ENCODE measurements at regions not wholly inside any gene's neighbourhood (a gene's known extent, or its start where the extent isn't known, plus 50 kb on each side); places are given as distances from the start of the nearest gene placed in this dataset.

GRCh38 chr14:62001963-62002362 is 239.7 kb downstream of the SNAPC1 start:
- Histone ChIP-seq H3K9me3 (ENCODE audit: control extremely low read depth in 1 of 5, control insufficient read depth in 4 of 5, insufficient read depth in 2 of 5, low read depth in 1 of 5, low read length in 4 of 5) (peaks cover 0 to 4% (median 0%) of the 10 kb centered on the region in 5 experiments), H3K27ac (ENCODE audit: insufficient read depth in 1 of 2, low read depth in 1 of 2, low read length in 2 of 2, poor library complexity in 1 of 2, severe bottlenecking in 2 of 2) (no peak overlapping the region), H3K4me3 (ENCODE audit: control insufficient read depth in 1 of 7, extremely low read depth in 1 of 7, insufficient read depth in 4 of 7, low read depth in 2 of 7, low read length in 6 of 7) (no peak overlapping the region), H3K36me3 (ENCODE audit: control insufficient read depth in 4 of 4, insufficient read depth in 4 of 4, low read length in 3 of 4) (no peaks in the 10 kb centered on the region), H3K27me3 (replicated peaks in 2 of 5; ENCODE audit: control insufficient read depth in 4 of 5, insufficient read depth in 5 of 5, low read length in 4 of 5) (peaks cover 0 to 3% (median 0%) of the 10 kb centered on the region in 5 experiments), H3K4me1 (ENCODE audit: control extremely low read depth in 1 of 4, control insufficient read depth in 4 of 4, insufficient read depth in 4 of 4, low read length in 3 of 4) (no peaks in the 10 kb centered on the region)
- POLR2A ChIA-PET: no interaction called here
- DNase-seq: no peak
- WGBS (ENCODE audit: insufficient coverage): 100% methylated on average over 2 of the region's 2 CpGs
- CTCF ChIA-PET: no interaction called here

GRCh38 chr14:62002642-62003041 is 240.4 kb downstream of the SNAPC1 start:
- ChIA-PET POLR2A (no interaction called here), CTCF (no interaction called here)
- H3K36me3 ChIP-seq (ENCODE audit: control insufficient read depth in 4 of 4, insufficient read depth in 4 of 4, low read length in 3 of 4): no peaks in the 10 kb centered on the region
- peaks cover 0 to 3% (median 0%) of the 10 kb centered on the region in 5 experiments for H3K27me3 ChIP-seq (replicated peaks in 2 of 5; ENCODE audit: control insufficient read depth in 4 of 5, insufficient read depth in 5 of 5, low read length in 4 of 5)
- H3K4me3 ChIP-seq (ENCODE audit: control insufficient read depth in 1 of 7, extremely low read depth in 1 of 7, insufficient read depth in 4 of 7, low read depth in 2 of 7, low read length in 6 of 7): no peak overlapping the region
- H3K4me1 ChIP-seq (ENCODE audit: control extremely low read depth in 1 of 4, control insufficient read depth in 4 of 4, insufficient read depth in 4 of 4, low read length in 3 of 4): no peaks in the 10 kb centered on the region
- H3K9me3 ChIP-seq (ENCODE audit: control extremely low read depth in 1 of 5, control insufficient read depth in 4 of 5, insufficient read depth in 2 of 5, low read depth in 1 of 5, low read length in 4 of 5): peaks cover 0 to 4% (median 0%) of the 10 kb centered on the region in 5 experiments
- WGBS (ENCODE audit: insufficient coverage): 100% methylated on average over 1 of the region's 1 CpG
- DNase-seq: peak in 2 of 3 donors; percentile 15 to 35
- no peak overlapping the region for H3K27ac ChIP-seq (ENCODE audit: insufficient read depth in 1 of 2, low read depth in 1 of 2, low read length in 2 of 2, poor library complexity in 1 of 2, severe bottlenecking in 2 of 2)

GRCh38 chr14:62003701-62004100 is 241.5 kb downstream of the SNAPC1 start:
- no peak overlapping the region for H3K27ac ChIP-seq (ENCODE audit: insufficient read depth in 1 of 2, low read depth in 1 of 2, low read length in 2 of 2, poor library complexity in 1 of 2, severe bottlenecking in 2 of 2)
- POLR2A ChIA-PET: no interaction called here
- WGBS (ENCODE audit: insufficient coverage): 83% methylated on average over 2 of the region's 2 CpGs

GRCh38 chr14:62006116-62006731 is 244.0 kb downstream of the SNAPC1 start:
- Histone ChIP-seq H3K27me3 (replicated peaks in 2 of 5; ENCODE audit: control insufficient read depth in 4 of 5, insufficient read depth in 5 of 5, low read length in 4 of 5) (peaks cover 0 to 3% (median 0%) of the 10 kb centered on the region in 5 experiments), H3K4me3 (ENCODE audit: control insufficient read depth in 1 of 7, extremely low read depth in 1 of 7, insufficient read depth in 4 of 7, low read depth in 2 of 7, low read length in 6 of 7) (no peak overlapping the region), H3K27ac (ENCODE audit: insufficient read depth in 1 of 2, low read depth in 1 of 2, low read length in 2 of 2, poor library complexity in 1 of 2, severe bottlenecking in 2 of 2) (no peak overlapping the region), H3K9me3 (ENCODE audit: control extremely low read depth in 1 of 5, control insufficient read depth in 4 of 5, insufficient read depth in 2 of 5, low read depth in 1 of 5, low read length in 4 of 5) (peaks cover 0 to 4% (median 0%) of the 10 kb centered on the region in 5 experiments), H3K36me3 (ENCODE audit: control insufficient read depth in 4 of 4, insufficient read depth in 4 of 4, low read length in 3 of 4) (no peaks in the 10 kb centered on the region), H3K4me1 (ENCODE audit: control extremely low read depth in 1 of 4, control insufficient read depth in 4 of 4, insufficient read depth in 4 of 4, low read length in 3 of 4) (no peaks in the 10 kb centered on the region)
- 100% methylated on average over 1 of the region's 6 CpGs for WGBS (ENCODE audit: insufficient coverage)
- DNase-seq: no peak
- CTCF ChIA-PET: no interaction called here
- POLR2A ChIA-PET: no interaction called here

More at GRCh38 chr14:62003701-62004100, 241.5 kb downstream of the SNAPC1 start:
- H3K36me3 ChIP-seq (ENCODE audit: control insufficient read depth in 4 of 4, insufficient read depth in 4 of 4, low read length in 3 of 4): no peaks in the 10 kb centered on the region
- no peaks in the 10 kb centered on the region for H3K4me1 ChIP-seq (ENCODE audit: control extremely low read depth in 1 of 4, control insufficient read depth in 4 of 4, insufficient read depth in 4 of 4, low read length in 3 of 4)
- CTCF ChIA-PET: no interaction called here
- peaks cover 0 to 4% (median 0%) of the 10 kb centered on the region in 5 experiments for H3K9me3 ChIP-seq (ENCODE audit: control extremely low read depth in 1 of 5, control insufficient read depth in 4 of 5, insufficient read depth in 2 of 5, low read depth in 1 of 5, low read length in 4 of 5)
- DNase-seq: no peak
- H3K27me3 ChIP-seq (replicated peaks in 2 of 5; ENCODE audit: control insufficient read depth in 4 of 5, insufficient read depth in 5 of 5, low read length in 4 of 5): peaks cover 0 to 3% (median 0%) of the 10 kb centered on the region in 5 experiments
- no peak overlapping the region for H3K4me3 ChIP-seq (ENCODE audit: control insufficient read depth in 1 of 7, extremely low read depth in 1 of 7, insufficient read depth in 4 of 7, low read depth in 2 of 7, low read length in 6 of 7)

- ChIA-PET CTCF (no interaction called here), POLR2A (no interaction called here)
- H3K4me1 ChIP-seq (ENCODE audit: control extremely low read depth in 1 of 4, control insufficient read depth in 4 of 4, insufficient read depth in 4 of 4, low read length in 3 of 4): no peaks in the 10 kb centered on the region
- 100% methylated on average over 1 of the region's 1 CpG for WGBS (ENCODE audit: insufficient coverage)
- peaks cover 0 to 4% (median 0%) of the 10 kb centered on the region in 5 experiments for H3K9me3 ChIP-seq (ENCODE audit: control extremely low read depth in 1 of 5, control insufficient read depth in 4 of 5, insufficient read depth in 2 of 5, low read depth in 1 of 5, low read length in 4 of 5)
- no peaks in the 10 kb centered on the region for H3K27me3 ChIP-seq (replicated peaks in 2 of 5; ENCODE audit: control insufficient read depth in 4 of 5, insufficient read depth in 5 of 5, low read length in 4 of 5)
- no peak for DNase-seq
- no peak overlapping the region for H3K4me3 ChIP-seq (ENCODE audit: control insufficient read depth in 1 of 7, extremely low read depth in 1 of 7, insufficient read depth in 4 of 7, low read depth in 2 of 7, low read length in 6 of 7)
- no peak overlapping the region for H3K27ac ChIP-seq (ENCODE audit: insufficient read depth in 1 of 2, low read depth in 1 of 2, low read length in 2 of 2, poor library complexity in 1 of 2, severe bottlenecking in 2 of 2)
- H3K36me3 ChIP-seq (ENCODE audit: control insufficient read depth in 4 of 4, insufficient read depth in 4 of 4, low read length in 3 of 4): no peaks in the 10 kb centered on the region
These were observed 253.0 kb downstream of the SNAPC1 start for GRCh38 chr14:62015243-62015642.

GRCh38 chr14:62015945-62016344 is 253.7 kb downstream of the SNAPC1 start:
- Histone ChIP-seq H3K9me3 (ENCODE audit: control extremely low read depth in 1 of 5, control insufficient read depth in 4 of 5, insufficient read depth in 2 of 5, low read depth in 1 of 5, low read length in 4 of 5) (peaks cover 0 to 4% (median 0%) of the 10 kb centered on the region in 5 experiments), H3K27ac (ENCODE audit: insufficient read depth in 1 of 2, low read depth in 1 of 2, low read length in 2 of 2, poor library complexity in 1 of 2, severe bottlenecking in 2 of 2) (no peak overlapping the region), H3K27me3 (replicated peaks in 2 of 5; ENCODE audit: control insufficient read depth in 4 of 5, insufficient read depth in 5 of 5, low read length in 4 of 5) (no peaks in the 10 kb centered on the region), H3K4me1 (ENCODE audit: control extremely low read depth in 1 of 4, control insufficient read depth in 4 of 4, insufficient read depth in 4 of 4, low read length in 3 of 4) (no peaks in the 10 kb centered on the region), H3K4me3 (ENCODE audit: control insufficient read depth in 1 of 7, extremely low read depth in 1 of 7, insufficient read depth in 4 of 7, low read depth in 2 of 7, low read length in 6 of 7) (no peak overlapping the region), H3K36me3 (ENCODE audit: control insufficient read depth in 4 of 4, insufficient read depth in 4 of 4, low read length in 3 of 4) (no peaks in the 10 kb centered on the region)
- ChIA-PET CTCF (interaction anchor here (0.6 kb wide), 1 partner anchor 218 kb away, joined by 3 read pairs; no protein-coding TSS in a partner anchor), POLR2A (no interaction called here)
- no peak for DNase-seq
- WGBS (ENCODE audit: insufficient coverage): 100% methylated on average over 2 of the region's 2 CpGs

- no peaks in the 10 kb centered on the region for H3K4me1 ChIP-seq (ENCODE audit: control extremely low read depth in 1 of 4, control insufficient read depth in 4 of 4, insufficient read depth in 4 of 4, low read length in 3 of 4)
- ChIA-PET POLR2A (no interaction called here), CTCF (no interaction called here)
- H3K36me3 ChIP-seq (ENCODE audit: control insufficient read depth in 4 of 4, insufficient read depth in 4 of 4, low read length in 3 of 4): no peaks in the 10 kb centered on the region
- DNase-seq: no peak
- H3K27ac ChIP-seq (ENCODE audit: insufficient read depth in 1 of 2, low read depth in 1 of 2, low read length in 2 of 2, poor library complexity in 1 of 2, severe bottlenecking in 2 of 2): no peak overlapping the region
- WGBS (ENCODE audit: insufficient coverage): 100% methylated on average over 5 of the region's 7 CpGs
- no peaks in the 10 kb centered on the region for H3K9me3 ChIP-seq (ENCODE audit: control extremely low read depth in 1 of 5, control insufficient read depth in 4 of 5, insufficient read depth in 2 of 5, low read depth in 1 of 5, low read length in 4 of 5)
- H3K4me3 ChIP-seq (ENCODE audit: control insufficient read depth in 1 of 7, extremely low read depth in 1 of 7, insufficient read depth in 4 of 7, low read depth in 2 of 7, low read length in 6 of 7): no peak overlapping the region
- H3K27me3 ChIP-seq (replicated peaks in 2 of 5; ENCODE audit: control insufficient read depth in 4 of 5, insufficient read depth in 5 of 5, low read length in 4 of 5): peaks cover 0 to 2% (median 0%) of the 10 kb centered on the region in 5 experiments
These were observed 255.5 kb downstream of the SNAPC1 start for GRCh38 chr14:62017651-62018230.
